GM10266 (cell line): ENCODE measurements at regions not wholly inside any gene's neighbourhood (a gene's known extent, or its start where the extent isn't known, plus 50 kb on each side); places are given as distances from the start of the nearest gene placed in this dataset.

Experiments used
- DNase-seq: peaks from one replicate; pipeline ENCODE4 v3.0.0; 2012; ENCODE audit errors: extremely low spot score
- TF ChIP-seq, protein P1 (sequence below): IDR thresholded peaks from 2 replicates; pipeline ENCODE4 v1.5.1; 2012; ENCODE audit warnings: mild to moderate bottlenecking, low read depth; ENCODE audit not compliant: control insufficient read depth, insufficient read depth; ENCODE audit errors: missing control alignments

DNA sequence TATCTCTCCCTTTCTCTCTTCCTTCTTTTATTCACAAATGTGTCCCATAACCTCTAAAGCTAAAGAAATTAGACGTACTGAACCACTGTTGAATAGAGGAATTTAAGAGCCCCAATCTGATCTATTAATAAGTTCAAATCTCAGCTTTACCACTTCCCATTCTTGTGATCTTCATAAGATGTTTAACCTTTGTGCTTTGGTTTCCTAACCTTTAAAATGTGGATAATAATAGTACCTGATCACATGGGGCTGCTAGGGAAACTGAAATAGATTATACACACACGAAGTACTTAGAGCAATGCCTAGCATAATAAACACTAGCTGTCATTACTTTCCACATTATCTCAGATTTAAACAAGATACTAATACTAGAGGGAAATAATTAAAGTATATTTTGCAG lies 324.3 kb upstream of the SEMA6A start:
- DNase-seq = no peak
- TF ChIP-seq, protein P1, sequence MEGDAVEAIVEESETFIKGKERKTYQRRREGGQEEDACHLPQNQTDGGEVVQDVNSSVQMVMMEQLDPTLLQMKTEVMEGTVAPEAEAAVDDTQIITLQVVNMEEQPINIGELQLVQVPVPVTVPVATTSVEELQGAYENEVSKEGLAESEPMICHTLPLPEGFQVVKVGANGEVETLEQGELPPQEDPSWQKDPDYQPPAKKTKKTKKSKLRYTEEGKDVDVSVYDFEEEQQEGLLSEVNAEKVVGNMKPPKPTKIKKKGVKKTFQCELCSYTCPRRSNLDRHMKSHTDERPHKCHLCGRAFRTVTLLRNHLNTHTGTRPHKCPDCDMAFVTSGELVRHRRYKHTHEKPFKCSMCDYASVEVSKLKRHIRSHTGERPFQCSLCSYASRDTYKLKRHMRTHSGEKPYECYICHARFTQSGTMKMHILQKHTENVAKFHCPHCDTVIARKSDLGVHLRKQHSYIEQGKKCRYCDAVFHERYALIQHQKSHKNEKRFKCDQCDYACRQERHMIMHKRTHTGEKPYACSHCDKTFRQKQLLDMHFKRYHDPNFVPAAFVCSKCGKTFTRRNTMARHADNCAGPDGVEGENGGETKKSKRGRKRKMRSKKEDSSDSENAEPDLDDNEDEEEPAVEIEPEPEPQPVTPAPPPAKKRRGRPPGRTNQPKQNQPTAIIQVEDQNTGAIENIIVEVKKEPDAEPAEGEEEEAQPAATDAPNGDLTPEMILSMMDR = no peak

DNA sequence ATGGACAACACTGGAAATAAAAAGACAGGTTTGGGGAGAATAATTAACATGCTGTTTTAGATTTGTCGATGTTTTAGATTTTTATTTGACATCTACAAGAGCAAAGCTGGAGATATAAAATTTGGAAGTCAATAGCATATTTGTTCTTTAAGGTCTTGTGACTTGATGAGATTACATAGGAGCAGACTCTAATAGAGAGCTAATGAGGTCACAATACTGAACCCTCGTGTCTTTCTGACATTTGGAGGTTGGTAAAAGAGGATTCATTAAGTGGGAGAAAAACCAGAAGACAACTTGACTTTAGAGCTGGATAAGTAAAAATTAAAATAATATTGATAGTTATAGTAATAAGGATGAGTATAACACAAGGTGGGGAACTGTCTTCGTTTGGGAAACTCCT lies 322.7 kb upstream of the SEMA6A start:
- TF ChIP-seq, protein P1 = no peak
- no peak for DNase-seq

DNA sequence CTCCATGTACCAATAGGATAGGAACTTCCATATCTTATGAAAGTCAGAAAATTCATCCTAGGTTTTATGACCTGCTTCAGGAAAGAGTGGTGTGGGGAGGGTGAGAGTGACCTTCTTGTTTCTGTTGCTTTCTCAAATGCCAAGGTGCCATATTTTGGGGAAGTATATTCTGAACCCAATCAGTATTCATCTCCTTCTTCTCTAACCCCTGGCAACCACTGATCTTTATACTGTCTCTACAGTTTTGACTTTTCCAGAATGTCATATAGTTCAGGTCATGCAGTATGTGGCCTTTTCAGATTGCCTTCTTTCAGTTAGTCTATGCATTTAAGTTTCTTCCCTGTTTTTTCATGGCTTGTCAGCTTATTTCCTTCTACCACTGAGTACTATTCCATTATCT lies 321.4 kb upstream of the SEMA6A start:
- TF ChIP-seq, protein P1 = no peak
- DNase-seq = no peak

DNA sequence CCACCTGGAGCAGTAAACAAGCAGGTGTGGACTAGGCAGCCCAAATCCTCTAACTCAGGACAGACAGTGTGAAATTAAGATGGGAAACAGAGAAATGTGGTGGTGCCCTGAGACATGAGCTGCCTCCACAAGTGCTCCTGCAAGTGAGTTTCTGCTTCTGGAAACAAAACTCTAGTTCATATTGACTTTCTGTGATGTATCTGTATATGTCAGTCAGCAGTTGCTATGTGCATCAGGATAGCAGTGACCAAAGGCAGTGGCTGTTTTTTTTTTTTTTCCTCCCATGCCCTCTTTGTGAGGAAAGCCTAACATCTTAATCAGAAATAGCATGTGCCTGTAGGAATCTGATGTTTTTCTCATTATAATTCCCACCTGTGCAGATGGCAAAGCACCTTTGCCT lies 318.4 kb upstream of the SEMA6A start:
- TF ChIP-seq, protein P1 = no peak
- DNase-seq = no peak

DNA sequence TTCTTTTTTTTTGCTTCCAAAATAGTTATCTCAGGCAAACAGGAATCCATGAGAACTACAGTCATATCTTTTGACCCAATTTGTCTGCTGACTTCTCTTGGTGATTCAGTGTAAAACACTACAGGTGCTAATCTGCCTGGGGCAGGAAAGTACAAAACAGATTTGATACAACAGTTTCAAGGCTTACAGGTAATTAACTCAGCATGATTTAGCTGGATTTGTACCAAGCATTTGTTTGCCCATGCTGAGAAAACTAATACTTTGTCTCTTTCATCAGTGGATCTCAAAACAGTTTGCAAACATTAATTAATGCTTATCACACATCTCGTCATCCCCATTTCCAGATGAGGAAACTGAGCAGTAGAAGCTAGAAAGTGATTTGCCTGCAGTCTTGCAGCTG lies 312.5 kb upstream of the SEMA6A start:
- TF ChIP-seq, protein P1 = no peak

DNA sequence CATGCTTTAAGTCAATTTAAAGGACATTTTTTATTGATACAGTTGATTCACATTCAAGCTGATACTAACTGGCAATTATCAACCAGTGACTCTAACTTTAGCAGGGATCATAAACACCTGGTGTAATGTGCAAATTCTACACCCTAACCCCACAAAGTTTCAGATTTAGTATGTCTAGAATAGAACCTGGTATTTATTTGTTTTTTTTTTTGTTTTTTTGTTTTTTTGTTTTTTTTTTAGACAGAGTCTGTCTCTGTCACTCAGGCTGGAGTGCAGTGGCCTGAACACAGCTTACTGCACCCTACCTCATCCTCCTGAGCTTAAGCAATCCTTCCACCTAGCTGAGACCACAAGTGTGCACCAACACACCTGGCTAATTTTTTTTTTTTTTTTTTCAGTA lies 311.2 kb upstream of the SEMA6A start:
- no peak for DNase-seq
- TF ChIP-seq, protein P1 = no peak

More for the DNA sequence above, 312.5 kb upstream of the SEMA6A start:
- no peak for DNase-seq

DNA sequence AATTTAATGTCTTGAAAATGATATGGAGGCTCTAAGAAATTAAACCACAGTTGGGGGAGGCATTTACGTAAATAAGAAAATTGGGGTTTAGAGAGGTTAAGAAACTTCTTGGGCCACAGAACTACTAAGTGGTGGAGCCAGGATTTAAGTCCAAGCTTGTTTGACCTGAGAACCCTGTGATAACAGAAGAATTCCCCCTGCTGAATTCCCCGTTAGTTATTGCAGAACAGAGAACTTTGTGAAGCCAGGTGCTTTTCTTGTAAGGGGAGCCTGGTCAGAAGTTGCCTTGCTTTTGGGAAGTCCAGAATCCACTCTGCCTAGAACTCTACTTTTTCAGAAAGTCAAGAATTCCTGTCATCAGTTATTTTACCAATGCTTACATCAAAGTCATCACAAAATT lies 309.3 kb upstream of the SEMA6A start:
- peak; percentile 16 for DNase-seq
- TF ChIP-seq, protein P1 = no peak
